ENCODE measurements at regions not wholly inside any gene's neighbourhood (a gene's known extent, or its start where the extent isn't known, plus 50 kb on each side); places are given as distances from the start of the nearest gene placed in this dataset.

DNA sequence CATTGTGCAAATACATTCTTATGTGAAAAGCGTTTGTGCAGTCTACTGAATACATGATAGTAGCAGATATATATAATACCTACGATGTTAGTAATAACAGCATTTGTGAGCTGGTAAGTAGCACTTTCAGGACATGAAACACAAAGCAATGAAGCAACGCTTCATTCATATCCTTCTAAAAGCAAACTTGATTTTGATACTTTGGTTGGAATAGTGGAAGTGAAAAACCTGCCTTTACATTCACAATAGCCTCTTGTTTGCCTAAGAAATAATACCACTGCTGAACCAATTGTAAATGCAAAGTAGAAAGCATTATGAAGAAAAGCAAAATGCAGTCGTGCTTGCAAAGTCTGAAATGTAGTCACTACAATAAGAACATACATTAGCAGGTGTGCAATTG is 926.3 kb downstream of the FSTL5 start:
- TF ChIP-seq POLR2A (IDR thresholded peaks at IDR 0.05) (no peak), POLR2AphosphoS5 (IDR thresholded peaks at IDR 0.05) (no peak)
- TF ChIP-seq, protein P1, sequence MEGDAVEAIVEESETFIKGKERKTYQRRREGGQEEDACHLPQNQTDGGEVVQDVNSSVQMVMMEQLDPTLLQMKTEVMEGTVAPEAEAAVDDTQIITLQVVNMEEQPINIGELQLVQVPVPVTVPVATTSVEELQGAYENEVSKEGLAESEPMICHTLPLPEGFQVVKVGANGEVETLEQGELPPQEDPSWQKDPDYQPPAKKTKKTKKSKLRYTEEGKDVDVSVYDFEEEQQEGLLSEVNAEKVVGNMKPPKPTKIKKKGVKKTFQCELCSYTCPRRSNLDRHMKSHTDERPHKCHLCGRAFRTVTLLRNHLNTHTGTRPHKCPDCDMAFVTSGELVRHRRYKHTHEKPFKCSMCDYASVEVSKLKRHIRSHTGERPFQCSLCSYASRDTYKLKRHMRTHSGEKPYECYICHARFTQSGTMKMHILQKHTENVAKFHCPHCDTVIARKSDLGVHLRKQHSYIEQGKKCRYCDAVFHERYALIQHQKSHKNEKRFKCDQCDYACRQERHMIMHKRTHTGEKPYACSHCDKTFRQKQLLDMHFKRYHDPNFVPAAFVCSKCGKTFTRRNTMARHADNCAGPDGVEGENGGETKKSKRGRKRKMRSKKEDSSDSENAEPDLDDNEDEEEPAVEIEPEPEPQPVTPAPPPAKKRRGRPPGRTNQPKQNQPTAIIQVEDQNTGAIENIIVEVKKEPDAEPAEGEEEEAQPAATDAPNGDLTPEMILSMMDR (IDR thresholded peaks at IDR 0.05): no peak

Data from stomach (tissue), 4 donors.